ENCODE measurements at regions not wholly inside any gene's neighbourhood (a gene's known extent, or its start where the extent isn't known, plus 50 kb on each side); places are given as distances from the start of the nearest gene placed in this dataset.

DNA sequence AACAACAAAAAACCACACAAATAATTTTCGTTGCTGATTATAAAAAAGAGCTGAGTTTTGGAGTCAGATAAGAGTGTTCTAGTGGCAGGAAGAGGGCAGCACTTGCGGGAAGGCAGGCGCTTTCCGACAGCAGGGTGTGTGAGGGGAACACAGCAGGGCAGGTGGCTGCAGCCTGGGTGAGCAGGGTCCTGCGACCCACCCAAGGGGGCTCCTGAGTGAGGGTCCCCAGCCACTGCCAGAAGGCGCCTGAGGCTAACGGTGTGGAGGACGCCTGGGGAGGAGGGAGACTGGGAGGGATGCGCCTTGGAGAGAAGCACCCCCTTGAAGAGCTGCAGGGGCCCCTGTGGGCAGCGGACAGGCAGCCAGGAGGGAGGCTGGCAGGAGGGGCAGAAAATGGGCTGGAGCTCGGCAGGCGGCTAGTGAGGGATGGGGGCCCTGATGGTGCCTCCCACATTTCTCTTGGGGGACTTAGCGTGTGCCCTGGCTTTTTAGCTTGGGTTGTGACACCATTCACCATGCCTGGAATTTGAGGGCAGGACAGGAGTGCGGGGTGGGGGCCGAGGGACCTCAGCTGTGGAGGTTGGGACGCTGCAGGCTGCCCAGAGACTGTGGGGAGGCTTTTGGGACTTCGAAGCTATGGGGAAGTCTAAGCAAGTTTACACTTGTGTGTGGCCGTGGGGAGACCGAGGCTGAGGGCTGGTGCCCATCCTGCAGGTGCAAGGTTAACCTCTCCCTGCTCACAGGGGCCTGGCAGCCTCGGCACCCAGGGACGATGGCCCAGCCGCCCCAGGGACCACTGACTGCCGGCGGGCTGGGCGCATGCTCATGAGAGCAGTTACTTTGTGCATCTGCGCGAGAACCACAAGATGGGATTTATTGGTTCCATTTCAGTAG is 111.4 kb downstream of the SIK1 start:
- TF ChIP-seq, protein P1, sequence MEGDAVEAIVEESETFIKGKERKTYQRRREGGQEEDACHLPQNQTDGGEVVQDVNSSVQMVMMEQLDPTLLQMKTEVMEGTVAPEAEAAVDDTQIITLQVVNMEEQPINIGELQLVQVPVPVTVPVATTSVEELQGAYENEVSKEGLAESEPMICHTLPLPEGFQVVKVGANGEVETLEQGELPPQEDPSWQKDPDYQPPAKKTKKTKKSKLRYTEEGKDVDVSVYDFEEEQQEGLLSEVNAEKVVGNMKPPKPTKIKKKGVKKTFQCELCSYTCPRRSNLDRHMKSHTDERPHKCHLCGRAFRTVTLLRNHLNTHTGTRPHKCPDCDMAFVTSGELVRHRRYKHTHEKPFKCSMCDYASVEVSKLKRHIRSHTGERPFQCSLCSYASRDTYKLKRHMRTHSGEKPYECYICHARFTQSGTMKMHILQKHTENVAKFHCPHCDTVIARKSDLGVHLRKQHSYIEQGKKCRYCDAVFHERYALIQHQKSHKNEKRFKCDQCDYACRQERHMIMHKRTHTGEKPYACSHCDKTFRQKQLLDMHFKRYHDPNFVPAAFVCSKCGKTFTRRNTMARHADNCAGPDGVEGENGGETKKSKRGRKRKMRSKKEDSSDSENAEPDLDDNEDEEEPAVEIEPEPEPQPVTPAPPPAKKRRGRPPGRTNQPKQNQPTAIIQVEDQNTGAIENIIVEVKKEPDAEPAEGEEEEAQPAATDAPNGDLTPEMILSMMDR (IDR thresholded peaks at IDR 0.05; ENCODE audit: extremely low read depth in 1 of 2, insufficient read depth in 1 of 2, low read depth in 1 of 2, low read length in 2 of 2), result no peak
- TF ChIP-seq POLR2AphosphoS5 (IDR thresholded peaks at IDR 0.05; ENCODE audit: insufficient read depth, low read depth, low read length) (no peak), POLR2A (IDR thresholded peaks at IDR 0.05; ENCODE audit: low read depth, low read length) (no peak), EZH2 (IDR thresholded peaks at IDR 0.05; ENCODE audit: borderline replicate concordance, low read depth, low read length, severe bottlenecking) (no peak), MAX (IDR thresholded peaks at IDR 0.05; ENCODE audit: insufficient read depth, insufficient read length) (no peak), FOS (IDR thresholded peaks at IDR 0.05; ENCODE audit: borderline replicate concordance, insufficient read depth, low read length) (no peak), MYC (IDR thresholded peaks at IDR 0.05; ENCODE audit: low read depth, low read length) (no peak), JUN (IDR thresholded peaks at IDR 0.05; ENCODE audit: borderline replicate concordance, insufficient read depth, insufficient read length, low read depth) (no peak), GATA2 (IDR thresholded peaks at IDR 0.05; ENCODE audit: insufficient read depth, insufficient read length, low read depth, low read length) (no peak)
